ENCODE measurements at regions not wholly inside any gene's neighbourhood (a gene's known extent, or its start where the extent isn't known, plus 50 kb on each side); places are given as distances from the start of the nearest gene placed in this dataset.

GRCh38 chr14:43313719-43314118 is 1193.4 kb downstream of the FSCB start:
- no peak for TF ChIP-seq CTCF (IDR thresholded peaks at IDR 0.05)
- TF ChIP-seq POLR2A (IDR thresholded peaks at IDR 0.05), result no peak

Data from thyroid gland (tissue), 4 donors.